ENCODE measurements at regions not wholly inside any gene's neighbourhood (a gene's known extent, or its start where the extent isn't known, plus 50 kb on each side); places are given as distances from the start of the nearest gene placed in this dataset.

DNA sequence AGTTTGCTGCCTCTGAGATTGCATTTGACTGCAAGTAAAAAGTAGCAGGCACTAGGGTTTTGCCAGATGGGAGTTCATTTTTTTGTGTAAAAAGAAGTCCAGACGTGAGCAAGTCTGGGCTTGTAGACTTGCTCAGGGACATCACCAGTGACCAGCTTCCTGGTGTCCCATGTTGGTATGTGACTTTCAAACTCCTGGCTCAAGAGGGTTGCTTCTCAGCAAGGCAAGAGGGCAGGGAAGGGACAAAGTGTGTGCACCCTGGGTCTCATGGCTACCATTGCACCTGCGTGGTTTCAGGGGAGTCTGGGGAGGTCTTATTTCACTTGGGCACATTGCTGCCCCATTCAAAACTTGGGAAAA is 79.3 kb upstream of the ZNF716 start:
- Histone ChIP-seq H3K9me3 (ENCODE audit: control insufficient read depth, low read depth, low read length) (peaks cover 78% of the 10 kb centered on the region), H3K9ac (ENCODE audit: low read length) (no peak overlapping the region), H3K36me3 (ENCODE audit: control insufficient read depth, low read depth, low read length) (no peaks in the 10 kb centered on the region), H3K4me3 (ENCODE audit: low read length) (no peak overlapping the region), H3K27me3 (ENCODE audit: control insufficient read depth, insufficient read depth, low read length) (no peaks in the 10 kb centered on the region), H3K27ac (ENCODE audit: low read length) (no peak overlapping the region), H3K4me1 (ENCODE audit: control insufficient read depth, low read depth, low read length) (no peaks in the 10 kb centered on the region)

DNA sequence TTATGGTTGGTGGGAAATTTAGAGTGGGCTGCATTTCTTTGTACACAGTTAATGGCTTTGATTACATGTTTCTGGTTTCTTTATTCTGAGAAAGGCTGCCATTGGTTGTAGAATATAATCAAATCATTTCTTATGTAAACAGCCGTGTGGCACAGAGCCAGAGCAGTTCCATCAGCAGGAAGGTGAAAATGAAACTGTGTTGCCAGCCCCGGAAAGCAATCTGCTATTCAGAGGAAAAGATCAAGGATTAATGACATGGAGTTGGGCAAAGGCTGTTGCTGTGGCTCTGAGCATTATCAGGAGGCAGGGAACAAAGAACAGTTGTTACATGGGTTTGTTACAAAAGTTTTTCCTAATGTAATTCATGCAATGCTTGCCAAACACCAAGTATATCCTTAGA is 74.2 kb upstream of the ZNF716 start:
- Histone ChIP-seq H3K9ac (ENCODE audit: low read length) (no peak overlapping the region), H3K4me1 (ENCODE audit: control insufficient read depth, low read depth, low read length) (no peaks in the 10 kb centered on the region), H3K4me3 (ENCODE audit: low read length) (no peak overlapping the region), H3K27me3 (ENCODE audit: control insufficient read depth, insufficient read depth, low read length) (no peaks in the 10 kb centered on the region), H3K27ac (ENCODE audit: low read length) (no peak overlapping the region), H3K9me3 (ENCODE audit: control insufficient read depth, low read depth, low read length) (peaks cover 79% of the 10 kb centered on the region), H3K36me3 (ENCODE audit: control insufficient read depth, low read depth, low read length) (no peaks in the 10 kb centered on the region)

DNA sequence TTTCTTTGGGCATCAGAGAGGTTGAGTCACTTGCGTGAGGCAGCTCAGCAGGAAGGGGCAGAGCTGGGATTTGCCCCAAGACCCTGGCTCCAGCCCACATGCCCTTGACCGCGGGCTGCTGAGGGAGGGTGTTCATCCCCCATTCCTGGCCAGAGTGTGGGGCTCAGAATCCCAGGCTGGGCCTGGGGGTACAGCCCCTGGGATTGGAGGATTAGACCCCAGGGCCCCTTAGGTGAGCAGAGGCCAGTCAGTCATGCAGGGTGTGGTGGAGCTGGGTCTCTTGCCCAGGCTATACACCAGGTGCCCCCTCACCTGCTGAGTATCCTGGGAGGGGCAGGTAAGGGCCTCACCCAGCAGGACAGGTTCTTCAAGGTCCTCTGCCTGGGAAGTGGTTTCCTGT is 68.4 kb upstream of the ZNF716 start:
- Histone ChIP-seq H3K27ac (ENCODE audit: low read length) (no peak overlapping the region), H3K9me3 (ENCODE audit: control insufficient read depth, low read depth, low read length) (peaks cover 75% of the 10 kb centered on the region), H3K27me3 (ENCODE audit: control insufficient read depth, insufficient read depth, low read length) (no peaks in the 10 kb centered on the region), H3K9ac (ENCODE audit: low read length) (no peak overlapping the region), H3K36me3 (ENCODE audit: control insufficient read depth, low read depth, low read length) (no peaks in the 10 kb centered on the region), H3K4me3 (ENCODE audit: low read length) (no peak overlapping the region), H3K4me1 (ENCODE audit: control insufficient read depth, low read depth, low read length) (no peaks in the 10 kb centered on the region)

GRCh38 chr7:57384380-57384779 is 65.6 kb upstream of the ZNF716 start:
- H3K9ac ChIP-seq (ENCODE audit: low read length), result no peak overlapping the region
- peaks cover 75% of the 10 kb centered on the region for H3K9me3 ChIP-seq (ENCODE audit: control insufficient read depth, low read depth, low read length)
- H3K27ac ChIP-seq (ENCODE audit: low read length), result no peak overlapping the region
- no peaks in the 10 kb centered on the region for H3K27me3 ChIP-seq (ENCODE audit: control insufficient read depth, insufficient read depth, low read length)
- H3K4me1 ChIP-seq (ENCODE audit: control insufficient read depth, low read depth, low read length), result no peaks in the 10 kb centered on the region
- no peaks in the 10 kb centered on the region for H3K36me3 ChIP-seq (ENCODE audit: control insufficient read depth, low read depth, low read length)
- no peak overlapping the region for H3K4me3 ChIP-seq (ENCODE audit: low read length)

- Histone ChIP-seq H3K4me1 (ENCODE audit: control insufficient read depth, low read depth, low read length) (no peaks in the 10 kb centered on the region), H3K36me3 (ENCODE audit: control insufficient read depth, low read depth, low read length) (no peaks in the 10 kb centered on the region), H3K9ac (ENCODE audit: low read length) (no peak overlapping the region), H3K4me3 (ENCODE audit: low read length) (no peak overlapping the region), H3K27me3 (ENCODE audit: control insufficient read depth, insufficient read depth, low read length) (no peaks in the 10 kb centered on the region), H3K27ac (ENCODE audit: low read length) (no peak overlapping the region), H3K9me3 (ENCODE audit: control insufficient read depth, low read depth, low read length) (peaks cover 79% of the 10 kb centered on the region)
These were observed 64.3 kb upstream of the ZNF716 start for GRCh38 chr7:57385668-57386067.

GRCh38 chr7:57388761-57389160 is 61.2 kb upstream of the ZNF716 start:
- H3K4me1 ChIP-seq (ENCODE audit: control insufficient read depth, low read depth, low read length), result no peaks in the 10 kb centered on the region
- H3K9me3 ChIP-seq (ENCODE audit: control insufficient read depth, low read depth, low read length), result peaks cover 77% of the 10 kb centered on the region
- H3K36me3 ChIP-seq (ENCODE audit: control insufficient read depth, low read depth, low read length), result no peaks in the 10 kb centered on the region
- H3K4me3 ChIP-seq (ENCODE audit: low read length), result no peak overlapping the region
- no peak overlapping the region for H3K27ac ChIP-seq (ENCODE audit: low read length)
- no peak overlapping the region for H3K9ac ChIP-seq (ENCODE audit: low read length)
- H3K27me3 ChIP-seq (ENCODE audit: control insufficient read depth, insufficient read depth, low read length), result no peaks in the 10 kb centered on the region

GRCh38 chr7:57398548-57398947 is 51.4 kb upstream of the ZNF716 start:
- Histone ChIP-seq H3K9ac (ENCODE audit: low read length) (no peak overlapping the region), H3K9me3 (ENCODE audit: control insufficient read depth, low read depth, low read length) (peaks cover 55% of the 10 kb centered on the region), H3K4me1 (ENCODE audit: control insufficient read depth, low read depth, low read length) (no peaks in the 10 kb centered on the region)

GRCh38 chr7:57399251-57399940 is 50.6 kb upstream of the ZNF716 start:
- no peaks in the 10 kb centered on the region for H3K4me1 ChIP-seq (ENCODE audit: control insufficient read depth, low read depth, low read length)

More at GRCh38 chr7:57398548-57398947, 51.4 kb upstream of the ZNF716 start:
- H3K27ac ChIP-seq (ENCODE audit: low read length), result no peak overlapping the region
- H3K4me3 ChIP-seq (ENCODE audit: low read length), result no peak overlapping the region
- H3K27me3 ChIP-seq (ENCODE audit: control insufficient read depth, insufficient read depth, low read length), result no peaks in the 10 kb centered on the region
- no peaks in the 10 kb centered on the region for H3K36me3 ChIP-seq (ENCODE audit: control insufficient read depth, low read depth, low read length)

GRCh38 chr7:57399972-57400371 is 50.0 kb upstream of the ZNF716 start:
- Histone ChIP-seq H3K36me3 (ENCODE audit: control insufficient read depth, low read depth, low read length) (no peaks in the 10 kb centered on the region), H3K9me3 (ENCODE audit: control insufficient read depth, low read depth, low read length) (peaks cover 58% of the 10 kb centered on the region), H3K4me3 (ENCODE audit: low read length) (no peak overlapping the region), H3K9ac (ENCODE audit: low read length) (no peak overlapping the region), H3K27me3 (ENCODE audit: control insufficient read depth, insufficient read depth, low read length) (no peaks in the 10 kb centered on the region), H3K4me1 (ENCODE audit: control insufficient read depth, low read depth, low read length) (no peaks in the 10 kb centered on the region), H3K27ac (ENCODE audit: low read length) (no peak overlapping the region)

More at GRCh38 chr7:57399251-57399940, 50.6 kb upstream of the ZNF716 start:
- H3K9me3 ChIP-seq (ENCODE audit: control insufficient read depth, low read depth, low read length), result peaks cover 57% of the 10 kb centered on the region
- H3K9ac ChIP-seq (ENCODE audit: low read length), result no peak overlapping the region
- no peaks in the 10 kb centered on the region for H3K36me3 ChIP-seq (ENCODE audit: control insufficient read depth, low read depth, low read length)
- H3K27ac ChIP-seq (ENCODE audit: low read length), result no peak overlapping the region
- H3K4me3 ChIP-seq (ENCODE audit: low read length), result no peak overlapping the region
- H3K27me3 ChIP-seq (ENCODE audit: control insufficient read depth, insufficient read depth, low read length), result no peaks in the 10 kb centered on the region

Data from iPS-18a (cell line).